WTC11 (cell line): ENCODE measurements at regions not wholly inside any gene's neighbourhood (a gene's known extent, or its start where the extent isn't known, plus 50 kb on each side); places are given as distances from the start of the nearest gene placed in this dataset.

Experiments used
- CTCF ChIP-seq: fragments of 200-600 bp; IDR thresholded peaks from 2 replicates; pipeline ENCODE4 v1.8.0; 2022; ENCODE audit warnings: antibody characterized with exemption
- FOXK1 ChIP-seq: sonication (generic); formaldehyde crosslinking; IDR thresholded peaks from 2 replicates; pipeline ENCODE4 v1.8.0; 2022; ENCODE audit warnings: mild to moderate bottlenecking, moderate library complexity, missing genetic modification reagents
- ZNF512 ChIP-seq: sonication (generic); formaldehyde crosslinking; IDR thresholded peaks from 2 replicates; pipeline ENCODE4 v1.8.1; 2022; ENCODE audit warnings: missing genetic modification reagents, borderline replicate concordance
- TF ChIP-seq, protein P1 (sequence below): sonication (generic); formaldehyde crosslinking; conservative IDR thresholded peaks from 2 replicates; pipeline ENCODE4 v1.8.1; 2022; ENCODE audit warnings: mild to moderate bottlenecking, missing genetic modification reagents

- TF ChIP-seq CTCF, result no peak
- no peak for TF ChIP-seq ZNF512 (CRISPR knock-in tag)
- TF ChIP-seq FOXK1 (CRISPR knock-in tag), result no peak
- TF ChIP-seq, protein P1, sequence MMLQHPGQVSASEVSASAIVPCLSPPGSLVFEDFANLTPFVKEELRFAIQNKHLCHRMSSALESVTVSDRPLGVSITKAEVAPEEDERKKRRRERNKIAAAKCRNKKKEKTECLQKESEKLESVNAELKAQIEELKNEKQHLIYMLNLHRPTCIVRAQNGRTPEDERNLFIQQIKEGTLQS (CRISPR knock-in tag), result no peak
These were observed 1344.9 kb downstream of the GATA3 start for GRCh38 chr10:9399275-9399983.
